Transverse colon (tissue), 4 donors: ENCODE measurements at regions not wholly inside any gene's neighbourhood (a gene's known extent, or its start where the extent isn't known, plus 50 kb on each side); places are given as distances from the start of the nearest gene placed in this dataset.

ENCODE experiments used
- CTCF ChIP-seq, 5 experiments: fragments of 200-600 bp in 3 of 5; fragments of 450-650 bp in 2 of 5; sonication (generic) in 3 of 5; IDR thresholded peaks; 1 replicate in 2 of 5; 2 replicates in 3 of 5; pipeline ENCODE4 v1.5.1; 2016 to 2017; ENCODE audit warnings: antibody characterized with exemption in 5 of 5, inconsistent platforms in 3 of 5, mild to moderate bottlenecking in 2 of 5, moderate library complexity in 1 of 5
- EP300 ChIP-seq: sonication (generic); formaldehyde crosslinking; IDR thresholded peaks from one replicate; pipeline ENCODE4 v1.6.1; 2017; ENCODE audit warnings: antibody characterized with exemption, low read depth
- POLR2A ChIP-seq: fragments of 450-650 bp; IDR thresholded peaks from one replicate; pipeline ENCODE4 v1.6.1; 2016; ENCODE audit warnings: antibody characterized with exemption, mild to moderate bottlenecking, moderate library complexity
- POLR2AphosphoS5 ChIP-seq, 3 donors: sonication (generic); formaldehyde crosslinking; IDR thresholded peaks; one replicate each; pipeline ENCODE4 v1.6.1; 2016; ENCODE audit warnings: antibody characterized with exemption in 3 of 3

GRCh38 chr9:30522061-30522460, 1862.4 kb upstream of the ACO1 start:
- TF ChIP-seq CTCF (IDR thresholded peaks at IDR 0.05) (no peak), POLR2A (no peak), EP300 (no peak), POLR2AphosphoS5 (IDR thresholded peaks at IDR 0.05) (no peak)
